Activated naive CD8-positive, alpha-beta T cell treated with anti-CD3 and anti-CD28 coated beads for 36 hours (primary cell): ENCODE measurements at regions not wholly inside any gene's neighbourhood (a gene's known extent, or its start where the extent isn't known, plus 50 kb on each side); places are given as distances from the start of the nearest gene placed in this dataset.

Experiments used
- DNase-seq: peaks from one replicate; pipeline ENCODE4 v3.0.0; 2021
- H3K27ac Mint-ChIP-seq: one replicate; pipeline ENCODE4 v1.8.0; 2022; ENCODE audit warnings: mild to moderate bottlenecking, moderate library complexity, mixed read lengths
- H3K27me3 Mint-ChIP-seq: one replicate; pipeline ENCODE4 v1.8.0; 2022; ENCODE audit warnings: mild to moderate bottlenecking, mixed read lengths
- H3K36me3 Mint-ChIP-seq: one replicate; pipeline ENCODE4 v1.8.0; 2021; ENCODE audit warnings: mild to moderate bottlenecking, mixed read lengths
- H3K4me1 Mint-ChIP-seq: one replicate; pipeline ENCODE4 v1.8.0; 2021; ENCODE audit warnings: mixed read lengths
- H3K4me3 Mint-ChIP-seq: one replicate; pipeline ENCODE4 v1.8.0; 2022; ENCODE audit warnings: mild to moderate bottlenecking, moderate library complexity, mixed read lengths
- H3K9me3 Mint-ChIP-seq: one replicate; pipeline ENCODE4 v1.8.0; 2022; ENCODE audit warnings: mixed read lengths

GRCh38 chr4:138665851-138666250 lies 349.7 kb upstream of the NOCT start:
- H3K27me3 Mint-ChIP-seq: peaks cover 4% of the 10 kb centered on the region
- no peak for DNase-seq
- H3K4me3 Mint-ChIP-seq: no peak overlapping the region
- no peak overlapping the region for H3K27ac Mint-ChIP-seq
- H3K4me1 Mint-ChIP-seq: no peaks in the 10 kb centered on the region
- H3K9me3 Mint-ChIP-seq: no peaks in the 10 kb centered on the region
- no peaks in the 10 kb centered on the region for H3K36me3 Mint-ChIP-seq

- Mint-ChIP-seq H3K4me3 (no peak overlapping the region), H3K4me1 (no peaks in the 10 kb centered on the region), H3K36me3 (no peaks in the 10 kb centered on the region), H3K27me3 (peaks cover 7% of the 10 kb centered on the region), H3K9me3 (no peaks in the 10 kb centered on the region), H3K27ac (no peak overlapping the region)
- no peak for DNase-seq
These were observed 351.7 kb upstream of the NOCT start for GRCh38 chr4:138663883-138664282.

- no peak overlapping the region for H3K4me3 Mint-ChIP-seq
- no peak overlapping the region for H3K27ac Mint-ChIP-seq
These were observed 355.7 kb upstream of the NOCT start for GRCh38 chr4:138659812-138660316.

GRCh38 chr4:138659037-138659811 lies 356.4 kb upstream of the NOCT start:
- Mint-ChIP-seq H3K27ac (no peak overlapping the region), H3K4me1 (no peaks in the 10 kb centered on the region), H3K9me3 (no peaks in the 10 kb centered on the region), H3K27me3 (peaks cover 6% of the 10 kb centered on the region), H3K36me3 (no peaks in the 10 kb centered on the region), H3K4me3 (no peak overlapping the region)
- DNase-seq: no peak

More at GRCh38 chr4:138659812-138660316, 355.7 kb upstream of the NOCT start:
- no peaks in the 10 kb centered on the region for H3K9me3 Mint-ChIP-seq
- no peak for DNase-seq
- peaks cover 6% of the 10 kb centered on the region for H3K27me3 Mint-ChIP-seq
- no peaks in the 10 kb centered on the region for H3K4me1 Mint-ChIP-seq
- H3K36me3 Mint-ChIP-seq: no peaks in the 10 kb centered on the region

- H3K36me3 Mint-ChIP-seq: no peaks in the 10 kb centered on the region
- no peaks in the 10 kb centered on the region for H3K4me1 Mint-ChIP-seq
- no peaks in the 10 kb centered on the region for H3K9me3 Mint-ChIP-seq
- H3K4me3 Mint-ChIP-seq: no peak overlapping the region
- H3K27ac Mint-ChIP-seq: no peak overlapping the region
- peaks cover 6% of the 10 kb centered on the region for H3K27me3 Mint-ChIP-seq
- no peak for DNase-seq
These were observed 357.1 kb upstream of the NOCT start for GRCh38 chr4:138658518-138658917.

GRCh38 chr4:138656990-138657389 lies 358.6 kb upstream of the NOCT start:
- Mint-ChIP-seq H3K4me1 (no peaks in the 10 kb centered on the region), H3K9me3 (no peaks in the 10 kb centered on the region), H3K4me3 (no peak overlapping the region), H3K36me3 (no peaks in the 10 kb centered on the region), H3K27me3 (peaks cover 6% of the 10 kb centered on the region), H3K27ac (no peak overlapping the region)
- DNase-seq: no peak

GRCh38 chr4:138655985-138656384 lies 359.6 kb upstream of the NOCT start:
- Mint-ChIP-seq H3K27me3 (peaks cover 6% of the 10 kb centered on the region), H3K36me3 (no peaks in the 10 kb centered on the region), H3K27ac (no peak overlapping the region), H3K4me1 (no peaks in the 10 kb centered on the region), H3K9me3 (no peaks in the 10 kb centered on the region), H3K4me3 (no peak overlapping the region)
- no peak for DNase-seq

GRCh38 chr4:138655286-138655685 lies 360.3 kb upstream of the NOCT start:
- Mint-ChIP-seq H3K4me1 (no peaks in the 10 kb centered on the region), H3K27ac (no peak overlapping the region), H3K27me3 (peaks cover 6% of the 10 kb centered on the region), H3K36me3 (no peaks in the 10 kb centered on the region), H3K4me3 (no peak overlapping the region), H3K9me3 (no peaks in the 10 kb centered on the region)
- DNase-seq: no peak

- no peak overlapping the region for H3K4me3 Mint-ChIP-seq
- no peaks in the 10 kb centered on the region for H3K27me3 Mint-ChIP-seq
- H3K27ac Mint-ChIP-seq: no peak overlapping the region
- DNase-seq: no peak
- no peaks in the 10 kb centered on the region for H3K36me3 Mint-ChIP-seq
- no peaks in the 10 kb centered on the region for H3K9me3 Mint-ChIP-seq
- H3K4me1 Mint-ChIP-seq: no peaks in the 10 kb centered on the region
These were observed 364.6 kb upstream of the NOCT start for GRCh38 chr4:138650929-138651448.

- Mint-ChIP-seq H3K27me3 (no peaks in the 10 kb centered on the region), H3K27ac (no peak overlapping the region), H3K4me1 (no peaks in the 10 kb centered on the region), H3K36me3 (no peaks in the 10 kb centered on the region), H3K4me3 (no peak overlapping the region), H3K9me3 (no peaks in the 10 kb centered on the region)
- no peak for DNase-seq
These were observed 365.1 kb upstream of the NOCT start for GRCh38 chr4:138650495-138650894.

GRCh38 chr4:138647433-138647832 lies 368.1 kb upstream of the NOCT start:
- Mint-ChIP-seq H3K9me3 (no peaks in the 10 kb centered on the region), H3K27ac (no peak overlapping the region), H3K27me3 (peaks cover 3% of the 10 kb centered on the region), H3K4me3 (no peak overlapping the region), H3K36me3 (no peaks in the 10 kb centered on the region), H3K4me1 (no peaks in the 10 kb centered on the region)
- no peak for DNase-seq

- no peaks in the 10 kb centered on the region for H3K4me1 Mint-ChIP-seq
- H3K4me3 Mint-ChIP-seq: no peak overlapping the region
- no peak overlapping the region for H3K27ac Mint-ChIP-seq
- no peaks in the 10 kb centered on the region for H3K9me3 Mint-ChIP-seq
- no peaks in the 10 kb centered on the region for H3K36me3 Mint-ChIP-seq
- DNase-seq: no peak
- peaks cover 3% of the 10 kb centered on the region for H3K27me3 Mint-ChIP-seq
These were observed 369.2 kb upstream of the NOCT start for GRCh38 chr4:138646383-138646782.

- no peak overlapping the region for H3K27ac Mint-ChIP-seq
- H3K4me3 Mint-ChIP-seq: no peak overlapping the region
- peaks cover 3% of the 10 kb centered on the region for H3K27me3 Mint-ChIP-seq
- H3K36me3 Mint-ChIP-seq: no peaks in the 10 kb centered on the region
- no peaks in the 10 kb centered on the region for H3K4me1 Mint-ChIP-seq
- H3K9me3 Mint-ChIP-seq: no peaks in the 10 kb centered on the region
- no peak for DNase-seq
These were observed 370.3 kb upstream of the NOCT start for GRCh38 chr4:138645289-138645688.

GRCh38 chr4:138644322-138644721 lies 371.3 kb upstream of the NOCT start:
- Mint-ChIP-seq H3K9me3 (no peaks in the 10 kb centered on the region), H3K27me3 (peaks cover 3% of the 10 kb centered on the region), H3K4me1 (no peaks in the 10 kb centered on the region), H3K27ac (no peak overlapping the region), H3K4me3 (no peak overlapping the region), H3K36me3 (no peaks in the 10 kb centered on the region)
- no peak for DNase-seq

- Mint-ChIP-seq H3K27me3 (peaks cover 3% of the 10 kb centered on the region), H3K4me1 (no peaks in the 10 kb centered on the region), H3K27ac (no peak overlapping the region), H3K4me3 (no peak overlapping the region), H3K36me3 (no peaks in the 10 kb centered on the region), H3K9me3 (no peaks in the 10 kb centered on the region)
- DNase-seq: no peak
These were observed 371.8 kb upstream of the NOCT start for GRCh38 chr4:138643827-138644226.
